ENCODE measurements at regions not wholly inside any gene's neighbourhood (a gene's known extent, or its start where the extent isn't known, plus 50 kb on each side); places are given as distances from the start of the nearest gene placed in this dataset.
"Not testable (repeated sequence)": the region's sequence is repeated elsewhere in the genome, so short reads cannot be mapped to it uniquely, and the experiment has no call there.

DNA sequence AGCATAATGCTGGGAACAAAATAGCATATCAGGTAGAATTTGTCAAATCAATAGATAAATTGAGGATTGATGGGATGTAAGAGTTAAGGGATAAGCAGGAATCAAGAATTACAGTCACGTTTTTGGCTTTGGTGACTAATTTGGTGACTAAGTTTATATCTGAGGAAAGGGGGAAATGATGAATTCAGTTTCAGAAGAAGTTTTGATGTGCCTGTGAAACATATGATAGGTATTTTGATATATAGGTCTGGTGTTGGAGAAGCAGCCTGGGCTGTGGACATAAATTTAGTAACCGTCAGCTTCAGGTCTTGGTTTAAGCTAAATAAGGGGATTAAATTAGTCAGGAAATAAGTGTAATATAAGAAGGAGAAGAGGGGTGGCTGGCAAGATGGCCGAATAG lies 79.0 kb upstream of the EDA2R start:
- no peak overlapping the region for H3K4me3 Mint-ChIP-seq
- H3K79me2 ChIP-seq (ENCODE audit: insufficient read depth, low read length), result no peaks in the 10 kb centered on the region
- no peaks in the 10 kb centered on the region for H3K9me3 ChIP-seq (replicated peaks in 1 of 2; ENCODE audit: control insufficient read depth in 1 of 2, insufficient read depth in 1 of 2, low read length in 2 of 2)
- H3K9ac ChIP-seq (ENCODE audit: insufficient read depth, low read length, poor library complexity, severe bottlenecking), result no peak overlapping the region
- H3K4me2 ChIP-seq (replicated peaks; ENCODE audit: extremely low read depth, low read length, poor library complexity, severe bottlenecking), result no peak overlapping the region
- no peaks in the 10 kb centered on the region for H3K36me3 Mint-ChIP-seq
- no peaks in the 10 kb centered on the region for H4K20me1 ChIP-seq (ENCODE audit: insufficient read depth, low read length)
- H3K27me3 Mint-ChIP-seq (ENCODE audit: low read depth in 3 of 3), result peaks cover 0 to 2% (median 1%) of the 10 kb centered on the region in 3 donors
- no peak overlapping the region for H3K4me3 ChIP-seq (replicated peaks in 1 of 3; ENCODE audit: low read depth in 2 of 3, low read length in 3 of 3)
- H3K27ac ChIP-seq (ENCODE audit: low read depth in 1 of 2, low read length in 2 of 2), result no peak overlapping the region
- H3K4me1 Mint-ChIP-seq, result no peaks in the 10 kb centered on the region
- no peak overlapping the region for H3K27ac Mint-ChIP-seq
- no peak for TF ChIP-seq CTCF (IDR thresholded peaks at IDR 0.05)
- no peak for DNase-seq
- intact Hi-C loops (cut with micrococcal nuclease), result no loop called here
- no peak overlapping the region for H2AFZ ChIP-seq (ENCODE audit: insufficient read depth, low read depth, low read length, poor library complexity, severe bottlenecking)
- no peaks in the 10 kb centered on the region for H3K36me3 ChIP-seq (replicated peaks in 1 of 2; ENCODE audit: control insufficient read depth in 1 of 2, insufficient read depth in 2 of 2, low read length in 2 of 2)
- no peaks in the 10 kb centered on the region for H3K27me3 ChIP-seq (ENCODE audit: control insufficient read depth in 2 of 2, insufficient read depth in 2 of 2, low read length in 2 of 2)
- H3K9me3 Mint-ChIP-seq, result peaks cover 0 to 11% (median 5%) of the 10 kb centered on the region in 7 donors
- WGBS (ENCODE audit: insufficient coverage), result 80% methylated on average over 1 of the region's 3 CpGs
- H3K4me1 ChIP-seq (ENCODE audit: control insufficient read depth in 1 of 2, insufficient read depth in 2 of 2, low read length in 2 of 2), result no peaks in the 10 kb centered on the region

- no peaks in the 10 kb centered on the region for H3K36me3 Mint-ChIP-seq
- intact Hi-C loops (cut with micrococcal nuclease), result no loop called here
These were observed 59.7 kb upstream of the EDA2R start for GRCh38 chrX:66698273-66699204.

DNA sequence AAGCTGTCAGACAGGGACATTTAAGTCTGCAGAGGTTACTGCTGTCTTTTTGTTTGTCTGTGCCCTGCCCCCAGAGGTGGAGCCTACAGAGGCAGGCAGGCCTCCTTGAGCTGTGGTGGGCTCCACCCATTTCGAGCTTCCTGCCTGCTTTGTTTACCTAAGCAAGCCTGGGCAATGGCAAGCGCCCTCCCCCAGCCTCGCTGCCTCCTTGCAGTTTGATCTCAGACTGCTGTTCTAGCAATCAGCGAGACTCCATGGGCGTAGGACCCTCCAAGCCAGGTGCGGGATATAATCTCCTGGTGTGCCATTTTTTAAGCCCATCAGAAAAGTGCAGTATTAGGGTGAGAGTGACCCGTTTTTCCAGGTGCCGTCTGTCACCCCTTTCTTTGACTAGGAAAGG lies 53.6 kb upstream of the EDA2R start:
- H2AFZ ChIP-seq (ENCODE audit: insufficient read depth, low read depth, low read length, poor library complexity, severe bottlenecking); H3K4me1 Mint-ChIP-seq; H3K27me3 Mint-ChIP-seq (ENCODE audit: low read depth in 3 of 3); H3K36me3 ChIP-seq (replicated peaks in 1 of 2; ENCODE audit: control insufficient read depth in 1 of 2, insufficient read depth in 2 of 2, low read length in 2 of 2); H3K4me3 Mint-ChIP-seq; H3K27ac ChIP-seq (ENCODE audit: low read depth in 1 of 2, low read length in 2 of 2); H3K4me3 ChIP-seq (replicated peaks in 1 of 3; ENCODE audit: low read depth in 2 of 3, low read length in 3 of 3); DNase-seq; H3K9me3 ChIP-seq (replicated peaks in 1 of 2; ENCODE audit: control insufficient read depth in 1 of 2, insufficient read depth in 1 of 2, low read length in 2 of 2); H3K27me3 ChIP-seq (ENCODE audit: control insufficient read depth in 2 of 2, insufficient read depth in 2 of 2, low read length in 2 of 2); H3K79me2 ChIP-seq (ENCODE audit: insufficient read depth, low read length); H3K4me1 ChIP-seq (ENCODE audit: control insufficient read depth in 1 of 2, insufficient read depth in 2 of 2, low read length in 2 of 2); intact Hi-C loops (cut with micrococcal nuclease); H3K9ac ChIP-seq (ENCODE audit: insufficient read depth, low read length, poor library complexity, severe bottlenecking); H4K20me1 ChIP-seq (ENCODE audit: insufficient read depth, low read length); H3K36me3 Mint-ChIP-seq; H3K27ac Mint-ChIP-seq; H3K4me2 ChIP-seq (replicated peaks; ENCODE audit: extremely low read depth, low read length, poor library complexity, severe bottlenecking): not testable (repeated sequence)
- WGBS (ENCODE audit: insufficient coverage), result 100% methylated on average over 1 of the region's 8 CpGs
- H3K9me3 Mint-ChIP-seq, result peaks cover 0 to 19% (median 9%) of the 10 kb centered on the region in 7 donors

More at GRCh38 chrX:66698273-66699204, 59.7 kb upstream of the EDA2R start:
- H3K4me1 Mint-ChIP-seq, result no peaks in the 10 kb centered on the region
- Histone ChIP-seq H3K4me3 (replicated peaks in 1 of 3; ENCODE audit: low read depth in 2 of 3, low read length in 3 of 3) (no peak overlapping the region), H3K4me1 (ENCODE audit: control insufficient read depth in 1 of 2, insufficient read depth in 2 of 2, low read length in 2 of 2) (no peaks in the 10 kb centered on the region), H3K36me3 (replicated peaks in 1 of 2; ENCODE audit: control insufficient read depth in 1 of 2, insufficient read depth in 2 of 2, low read length in 2 of 2) (no peaks in the 10 kb centered on the region), H3K9ac (ENCODE audit: insufficient read depth, low read length, poor library complexity, severe bottlenecking) (no peak overlapping the region), H3K9me3 (replicated peaks in 1 of 2; ENCODE audit: control insufficient read depth in 1 of 2, insufficient read depth in 1 of 2, low read length in 2 of 2) (no peaks in the 10 kb centered on the region), H3K27ac (ENCODE audit: low read depth in 1 of 2, low read length in 2 of 2) (no peak overlapping the region), H3K79me2 (ENCODE audit: insufficient read depth, low read length) (no peaks in the 10 kb centered on the region), H2AFZ (ENCODE audit: insufficient read depth, low read depth, low read length, poor library complexity, severe bottlenecking) (no peak overlapping the region), H3K4me2 (replicated peaks; ENCODE audit: extremely low read depth, low read length, poor library complexity, severe bottlenecking) (no peak overlapping the region), H3K27me3 (ENCODE audit: control insufficient read depth in 2 of 2, insufficient read depth in 2 of 2, low read length in 2 of 2) (no peaks in the 10 kb centered on the region), H4K20me1 (ENCODE audit: insufficient read depth, low read length) (no peaks in the 10 kb centered on the region)
- H3K9me3 Mint-ChIP-seq, result peaks cover 0 to 6% (median 1%) of the 10 kb centered on the region in 7 donors
- H3K27me3 Mint-ChIP-seq (ENCODE audit: low read depth in 3 of 3), result no peaks in the 10 kb centered on the region
- H3K27ac Mint-ChIP-seq, result no peak overlapping the region
- no peak for TF ChIP-seq CTCF (IDR thresholded peaks at IDR 0.05)
- no peak overlapping the region for H3K4me3 Mint-ChIP-seq
- no CpG with 5 or more reads among the region's 1 CpG for WGBS (ENCODE audit: insufficient coverage)
- no peak for DNase-seq

All from CD14-positive monocyte (primary cell).